Kidney epithelial cell (primary cell): ENCODE measurements at regions not wholly inside any gene's neighbourhood (a gene's known extent, or its start where the extent isn't known, plus 50 kb on each side); places are given as distances from the start of the nearest gene placed in this dataset.

Source experiments
- DNase-seq: peaks from one replicate; pipeline ENCODE4 v3.0.0-alpha.2; 2010; ENCODE audit warnings: low read depth
- H3K27me3 ChIP-seq: 2 replicates; pipeline ENCODE4 v1.6.0; 2011; ENCODE audit warnings: low read length; ENCODE audit not compliant: control insufficient read depth, insufficient read depth
- H3K36me3 ChIP-seq: 2 replicates; pipeline ENCODE4 v1.5.1; 2011; ENCODE audit warnings: low read length; ENCODE audit not compliant: control insufficient read depth, insufficient read depth
- H3K4me3 ChIP-seq: 2 replicates; pipeline ENCODE4 v1.5.1; 2011; ENCODE audit warnings: low read depth, mild to moderate bottlenecking, control low read depth, low read length
- TF ChIP-seq, protein P1 (sequence below): IDR thresholded peaks from 2 replicates; pipeline ENCODE4 v1.5.1; 2011; ENCODE audit warnings: mild to moderate bottlenecking, moderate library complexity, low read length, control low read depth, inconsistent platforms; ENCODE audit not compliant: insufficient read depth, poor library complexity, severe bottlenecking

DNA sequence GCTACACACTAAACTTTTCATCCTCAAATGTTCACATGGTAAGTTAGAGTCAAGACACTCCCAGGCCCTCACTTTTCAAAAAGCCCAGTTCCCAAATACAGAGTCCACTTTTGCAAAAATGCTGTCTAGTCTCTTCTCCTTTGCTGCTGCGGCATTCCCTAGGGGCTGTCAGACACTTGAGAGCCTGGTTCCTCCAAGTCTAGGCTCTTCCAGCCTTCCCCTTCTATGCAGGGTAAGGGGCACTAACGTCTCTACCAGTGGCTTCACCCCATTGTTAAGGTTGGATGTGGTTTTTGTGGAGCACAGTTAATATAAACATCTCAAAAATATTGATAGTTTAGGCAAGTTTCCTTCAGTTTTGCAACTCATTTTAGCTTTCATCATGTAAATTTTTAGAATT, 181.5 kb downstream of the KIF18A start:
- DNase-seq: no peak
- TF ChIP-seq, protein P1, sequence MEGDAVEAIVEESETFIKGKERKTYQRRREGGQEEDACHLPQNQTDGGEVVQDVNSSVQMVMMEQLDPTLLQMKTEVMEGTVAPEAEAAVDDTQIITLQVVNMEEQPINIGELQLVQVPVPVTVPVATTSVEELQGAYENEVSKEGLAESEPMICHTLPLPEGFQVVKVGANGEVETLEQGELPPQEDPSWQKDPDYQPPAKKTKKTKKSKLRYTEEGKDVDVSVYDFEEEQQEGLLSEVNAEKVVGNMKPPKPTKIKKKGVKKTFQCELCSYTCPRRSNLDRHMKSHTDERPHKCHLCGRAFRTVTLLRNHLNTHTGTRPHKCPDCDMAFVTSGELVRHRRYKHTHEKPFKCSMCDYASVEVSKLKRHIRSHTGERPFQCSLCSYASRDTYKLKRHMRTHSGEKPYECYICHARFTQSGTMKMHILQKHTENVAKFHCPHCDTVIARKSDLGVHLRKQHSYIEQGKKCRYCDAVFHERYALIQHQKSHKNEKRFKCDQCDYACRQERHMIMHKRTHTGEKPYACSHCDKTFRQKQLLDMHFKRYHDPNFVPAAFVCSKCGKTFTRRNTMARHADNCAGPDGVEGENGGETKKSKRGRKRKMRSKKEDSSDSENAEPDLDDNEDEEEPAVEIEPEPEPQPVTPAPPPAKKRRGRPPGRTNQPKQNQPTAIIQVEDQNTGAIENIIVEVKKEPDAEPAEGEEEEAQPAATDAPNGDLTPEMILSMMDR: no peak
- no peaks in the 10 kb centered on the region for H3K27me3 ChIP-seq
- H3K36me3 ChIP-seq: no peaks in the 10 kb centered on the region
- no peak overlapping the region for H3K4me3 ChIP-seq

DNA sequence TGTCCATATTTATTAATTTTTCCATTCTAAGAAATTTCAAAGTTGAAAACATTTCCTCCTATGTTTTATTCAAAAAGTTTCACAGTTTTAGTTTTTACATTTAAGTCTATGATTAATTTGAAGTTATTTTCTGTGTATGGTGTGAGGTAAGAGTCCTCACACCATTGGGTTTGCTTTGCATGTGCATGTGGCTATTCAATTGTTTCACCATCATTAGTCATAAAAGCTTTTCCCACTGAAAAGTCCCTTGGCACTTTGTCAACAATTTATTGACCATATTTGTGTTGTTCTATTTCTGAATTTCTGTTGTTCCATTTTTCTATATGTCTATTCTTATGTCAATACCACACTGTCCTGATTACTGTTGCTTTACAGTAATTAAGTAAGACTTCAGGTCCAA, 186.5 kb downstream of the KIF18A start:
- no peaks in the 10 kb centered on the region for H3K36me3 ChIP-seq
- no peaks in the 10 kb centered on the region for H3K27me3 ChIP-seq
- DNase-seq: no peak
- TF ChIP-seq, protein P1: no peak
- H3K4me3 ChIP-seq: no peak overlapping the region

DNA sequence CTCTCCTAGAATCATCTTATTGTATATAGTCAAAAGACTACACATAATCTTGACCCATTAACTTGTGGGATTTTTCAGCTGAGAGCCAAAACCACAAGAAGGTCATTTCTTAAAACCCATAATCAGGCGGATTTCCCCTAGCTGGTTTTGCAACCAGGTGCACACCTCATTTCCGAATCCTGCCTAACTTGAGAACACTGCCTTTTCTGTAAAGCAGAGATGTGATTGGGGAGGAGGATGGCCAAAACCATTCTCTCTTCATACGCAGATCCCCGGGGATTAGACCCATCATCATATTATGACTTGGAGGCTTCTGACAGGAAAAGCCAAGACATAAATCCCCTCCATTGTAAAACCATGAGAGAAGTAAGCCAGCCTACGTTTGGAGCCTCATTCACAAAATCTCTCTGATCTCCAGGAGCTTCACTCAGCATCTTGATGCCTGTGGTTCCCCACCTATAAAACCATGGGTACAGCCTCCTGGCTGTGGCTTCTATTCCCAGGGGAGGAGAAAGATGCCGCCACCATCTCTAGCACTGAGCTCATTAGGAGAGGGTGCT, 191.3 kb downstream of the KIF18A start:
- no peaks in the 10 kb centered on the region for H3K36me3 ChIP-seq
- H3K27me3 ChIP-seq: no peaks in the 10 kb centered on the region
- H3K4me3 ChIP-seq: no peak overlapping the region
- TF ChIP-seq, protein P1: no peak
- no peak for DNase-seq

DNA sequence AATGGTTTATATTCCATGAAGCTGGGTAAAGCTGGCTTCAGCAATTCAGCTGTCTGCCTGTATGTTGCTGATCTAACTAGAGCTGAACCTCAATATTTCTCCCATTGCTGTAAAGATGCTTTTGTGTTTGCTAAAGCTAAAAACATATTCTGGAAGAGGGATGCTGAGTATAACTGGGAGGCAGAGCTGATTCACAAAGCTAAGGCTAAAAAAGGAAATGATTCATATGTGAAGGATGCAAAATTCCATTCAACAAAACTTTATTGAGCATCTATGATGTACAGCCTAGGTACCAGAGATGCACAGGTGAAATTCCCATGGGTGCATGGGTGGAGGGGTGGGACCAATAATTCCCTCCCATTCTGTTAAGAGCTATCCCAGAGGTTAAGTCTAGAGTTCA, 193.9 kb downstream of the KIF18A start:
- H3K4me3 ChIP-seq: no peak overlapping the region
- TF ChIP-seq, protein P1: no peak
- no peak for DNase-seq
- no peaks in the 10 kb centered on the region for H3K36me3 ChIP-seq
- H3K27me3 ChIP-seq: no peaks in the 10 kb centered on the region

DNA sequence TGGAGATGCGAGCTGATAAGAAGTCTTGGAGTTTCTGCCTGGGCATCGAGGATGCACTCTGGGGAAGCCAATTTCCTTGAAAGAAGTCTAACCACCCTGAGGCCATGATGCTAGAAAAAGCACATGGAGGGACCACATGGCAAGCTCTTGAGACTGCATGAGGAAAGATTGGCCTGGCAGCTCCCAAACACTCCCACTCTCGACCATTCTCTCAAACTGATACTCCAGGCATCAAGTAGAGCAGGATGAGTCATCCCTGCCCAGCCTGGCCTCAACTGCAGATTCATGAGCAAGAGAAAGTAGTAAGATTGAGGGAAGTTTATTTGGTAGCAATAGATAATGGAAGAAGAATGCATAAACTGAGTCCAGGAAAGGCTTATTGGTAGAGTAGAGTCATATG, 194.3 kb downstream of the KIF18A start:
- H3K4me3 ChIP-seq: no peak overlapping the region
- no peaks in the 10 kb centered on the region for H3K36me3 ChIP-seq
- TF ChIP-seq, protein P1: no peak
- DNase-seq: no peak
- H3K27me3 ChIP-seq: no peaks in the 10 kb centered on the region

DNA sequence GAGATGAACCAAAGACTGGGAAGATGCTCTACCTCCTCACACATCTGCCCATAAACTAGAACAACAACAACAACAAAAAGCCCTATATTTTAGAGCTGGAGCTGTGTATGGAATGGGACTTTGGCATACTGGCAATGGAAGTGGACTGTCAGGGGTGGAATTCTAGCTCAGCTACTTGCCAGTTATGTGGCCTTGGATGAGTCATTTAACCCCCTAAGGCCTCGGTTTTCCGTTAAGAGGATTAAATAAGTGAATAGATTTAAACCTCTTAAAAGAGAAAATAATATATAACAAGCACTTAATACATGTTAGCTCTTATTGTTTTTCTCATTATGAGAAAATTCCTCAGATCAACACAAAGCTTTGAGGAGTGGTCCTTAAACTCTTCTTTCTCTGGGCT, 195.0 kb downstream of the KIF18A start:
- Histone ChIP-seq H3K4me3 (no peak overlapping the region), H3K27me3 (no peaks in the 10 kb centered on the region), H3K36me3 (no peaks in the 10 kb centered on the region)
- DNase-seq: no peak
- TF ChIP-seq, protein P1: no peak
